IPS-NIHi7 (cell line): ENCODE measurements at regions not wholly inside any gene's neighbourhood (a gene's known extent, or its start where the extent isn't known, plus 50 kb on each side); places are given as distances from the start of the nearest gene placed in this dataset.

Experiments
- DNase-seq: peaks from one replicate; pipeline ENCODE4 v3.0.0; 2012; ENCODE audit warnings: mixed read lengths; ENCODE audit errors: extremely low spot score

DNA sequence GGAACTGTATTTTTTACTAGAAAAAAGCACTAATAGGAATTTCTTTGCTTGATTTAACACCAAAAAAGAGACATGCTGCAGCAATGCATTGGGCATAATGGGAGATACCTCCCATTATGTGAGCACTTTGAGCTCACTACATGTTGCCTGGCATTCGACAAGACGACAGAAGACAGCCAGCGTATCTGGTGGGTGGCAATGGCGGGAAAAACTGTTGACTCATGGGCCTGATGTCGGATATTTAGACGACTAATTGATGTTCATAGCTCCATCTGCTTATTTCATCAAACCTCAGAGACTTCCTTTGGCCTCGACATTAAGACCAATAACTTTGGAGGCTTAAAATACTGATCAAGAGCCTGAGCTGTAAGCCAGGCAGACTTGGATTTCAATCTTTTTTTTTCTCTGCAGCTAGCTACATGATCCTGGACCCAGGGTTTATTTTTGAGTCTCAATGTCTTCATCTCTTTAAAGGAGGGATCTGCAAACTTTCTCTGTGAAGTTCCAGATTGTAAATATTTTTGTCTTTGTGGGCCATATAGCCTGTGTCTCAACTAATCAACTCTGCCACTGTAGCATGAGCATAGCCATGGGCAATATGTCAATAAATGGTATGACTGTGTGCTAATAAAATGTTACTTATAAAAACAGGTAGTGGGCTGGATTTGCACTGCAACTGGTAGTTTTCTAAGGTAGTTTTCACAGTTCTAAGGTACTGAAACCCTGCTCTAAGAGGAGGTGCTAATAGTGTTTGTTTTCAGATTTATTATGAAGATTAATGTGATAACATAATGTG lies 375.1 kb downstream of the METTL15 start:
- DNase-seq: no peak

- no peak for DNase-seq
These were observed 374.5 kb downstream of the METTL15 start for GRCh38 chr11:28482666-28483065.

DNA sequence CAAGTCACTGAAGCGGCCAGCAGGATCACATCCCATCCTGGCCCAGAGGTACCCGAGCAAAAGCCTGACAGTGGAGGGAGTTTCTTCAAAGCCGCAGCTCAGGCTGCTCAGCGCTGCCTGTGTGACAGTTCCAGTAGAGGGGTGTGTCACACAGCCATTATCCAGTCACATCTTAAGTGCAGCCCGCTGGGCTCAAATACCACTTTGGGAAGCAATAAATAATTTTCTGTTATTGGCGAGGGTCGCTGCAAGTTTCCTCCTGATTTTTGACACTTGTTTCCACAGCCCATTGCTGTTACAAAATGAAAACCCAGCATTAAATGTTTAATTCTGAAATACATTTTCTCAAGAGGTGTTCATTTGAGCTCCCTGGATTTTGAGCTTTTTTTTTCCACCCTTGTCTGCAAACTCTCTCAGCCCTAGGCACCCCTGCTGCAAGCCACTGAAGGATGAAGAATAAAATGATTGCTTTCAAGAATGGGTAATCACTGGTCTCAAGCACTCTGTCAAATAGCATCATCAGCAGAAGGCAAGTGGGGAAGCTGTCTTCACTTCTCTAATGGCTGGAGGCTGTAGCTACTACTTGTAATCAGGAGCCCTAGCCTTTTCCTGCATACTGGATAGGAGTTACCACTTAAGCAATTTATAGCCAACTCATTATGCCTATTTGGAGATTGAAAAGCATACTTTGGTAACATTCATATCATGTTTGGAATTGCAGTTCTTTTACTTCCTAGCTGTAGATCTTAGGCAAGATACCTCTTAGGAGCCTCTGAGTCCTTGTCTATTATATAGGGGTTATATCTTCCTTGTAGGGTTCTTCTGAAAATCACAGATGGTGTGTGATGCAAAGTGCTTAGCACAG lies 373.7 kb downstream of the METTL15 start:
- DNase-seq: no peak

GRCh38 chr11:28480406-28480805 lies 372.2 kb downstream of the METTL15 start:
- no peak for DNase-seq

- DNase-seq: no peak
These were observed 368.7 kb downstream of the METTL15 start for GRCh38 chr11:28476864-28477263.

DNA sequence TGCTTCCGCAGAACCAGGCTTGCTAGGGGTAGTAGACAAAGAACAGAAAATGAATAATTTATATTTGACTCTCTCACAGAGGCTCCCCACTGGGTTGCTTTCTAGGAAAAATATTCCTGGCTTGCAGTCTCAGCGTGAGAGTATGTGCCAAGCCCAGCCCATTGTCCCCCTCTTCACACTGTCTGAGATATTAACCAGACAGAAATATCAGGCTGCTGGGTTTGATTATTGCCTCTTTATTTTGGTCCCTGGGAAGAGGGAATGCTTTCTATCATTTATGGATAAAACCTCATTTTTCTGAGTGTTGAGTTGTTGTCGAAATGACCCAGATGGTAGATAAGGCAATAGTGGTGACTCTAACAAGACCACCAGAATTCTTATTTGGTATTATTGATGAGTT lies 367.9 kb downstream of the METTL15 start:
- DNase-seq: no peak

- DNase-seq: no peak
These were observed 364.7 kb downstream of the METTL15 start for GRCh38 chr11:28472904-28473303.

DNA sequence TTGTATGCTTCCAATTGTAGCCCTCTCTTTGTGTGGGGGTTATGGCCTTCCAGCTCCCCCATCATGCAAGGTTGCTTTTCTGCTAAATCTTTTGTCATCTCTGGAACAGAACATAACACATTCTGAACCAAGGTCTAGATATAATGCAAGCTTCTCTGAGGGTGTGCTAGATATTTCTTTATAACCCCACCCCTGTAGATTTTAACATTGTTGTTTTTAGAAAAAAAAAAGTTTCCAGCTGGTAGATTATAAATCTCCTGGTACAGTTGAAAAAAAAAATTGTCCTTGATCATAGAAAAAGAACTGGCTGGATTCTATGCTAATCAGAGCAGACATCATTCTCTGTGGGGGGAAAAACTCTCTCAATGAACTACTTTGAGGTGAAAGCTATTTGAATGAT lies 363.3 kb downstream of the METTL15 start:
- no peak for DNase-seq

DNA sequence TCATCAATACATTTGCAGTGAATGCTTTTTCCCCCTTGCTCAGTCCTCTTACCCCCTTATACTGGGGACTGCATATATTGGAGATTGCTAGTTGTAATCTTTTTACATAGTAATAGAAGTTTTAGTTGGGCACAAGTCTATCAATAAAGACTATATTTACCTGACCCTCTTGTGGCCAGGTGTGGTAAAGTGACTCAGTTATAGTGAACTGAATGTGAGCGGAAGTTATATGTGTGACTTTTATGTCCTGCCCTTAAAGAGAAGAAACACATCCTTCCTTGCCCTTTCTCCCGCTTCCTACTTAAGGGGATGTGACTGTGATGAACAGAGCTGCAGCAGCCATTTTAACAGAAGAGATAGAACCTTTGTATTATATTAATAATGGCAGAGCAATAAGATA lies 362.0 kb downstream of the METTL15 start:
- no peak for DNase-seq

DNA sequence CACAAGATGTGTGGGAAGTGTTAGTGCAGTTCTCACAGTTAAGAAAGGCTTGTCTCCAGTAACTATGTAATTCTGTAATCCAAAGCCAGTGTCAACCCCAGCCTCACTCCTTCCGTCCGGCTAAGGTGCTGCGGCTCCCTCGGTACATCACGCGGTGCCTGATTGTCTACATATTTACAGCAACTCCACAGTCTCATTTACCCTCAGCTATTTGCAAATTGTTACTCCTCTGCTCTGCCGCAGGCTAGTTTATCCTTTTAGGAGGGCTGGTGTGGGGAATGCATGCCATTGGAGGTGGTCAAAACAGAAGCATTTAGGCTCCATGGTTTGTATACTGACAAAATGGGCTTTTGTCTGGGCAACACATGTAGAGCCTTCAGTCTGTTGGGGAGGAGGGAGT lies 358.3 kb downstream of the METTL15 start:
- no peak for DNase-seq

- DNase-seq: no peak
These were observed 356.2 kb downstream of the METTL15 start for GRCh38 chr11:28464252-28464867.

- DNase-seq: no peak
These were observed 355.6 kb downstream of the METTL15 start for GRCh38 chr11:28463826-28464225.

GRCh38 chr11:28461846-28462245 lies 353.7 kb downstream of the METTL15 start:
- no peak for DNase-seq

DNA sequence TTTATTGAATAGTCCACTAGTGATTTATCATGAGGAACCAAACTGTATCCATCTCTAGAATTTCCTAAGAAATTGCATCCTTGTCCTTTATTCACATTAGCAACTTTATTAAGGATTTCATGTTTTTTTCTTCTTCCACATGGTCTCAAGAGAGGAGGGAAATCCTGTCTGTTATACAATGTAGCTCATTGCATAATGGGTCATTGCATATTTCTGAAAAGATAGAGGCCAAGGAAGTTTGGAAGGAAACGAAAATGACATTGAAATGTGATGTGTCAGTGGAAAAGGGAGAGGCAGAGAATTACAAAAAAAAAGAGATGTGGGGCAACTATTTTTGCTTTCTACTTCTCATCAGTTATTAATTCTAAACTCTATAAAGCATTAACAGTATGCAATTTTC lies 353.1 kb downstream of the METTL15 start:
- no peak for DNase-seq

DNA sequence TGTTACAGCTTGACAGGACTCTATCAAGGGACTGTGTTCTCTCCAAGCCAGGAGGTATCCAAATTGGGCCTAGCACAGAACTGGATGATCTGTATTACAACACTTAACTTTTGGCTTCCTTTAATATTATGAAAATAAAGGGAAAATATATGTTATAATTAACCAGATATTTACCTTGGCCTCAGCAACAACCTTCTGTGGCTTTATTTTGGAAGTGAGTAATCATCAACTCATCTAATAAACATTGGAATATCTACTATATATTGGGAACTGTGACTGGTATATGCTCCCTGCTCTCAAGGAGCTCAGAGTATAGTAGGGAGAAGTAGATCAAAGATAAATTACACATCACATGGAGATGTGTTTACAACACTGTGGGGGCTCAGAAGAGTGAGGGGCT lies 352.2 kb downstream of the METTL15 start:
- no peak for DNase-seq

DNA sequence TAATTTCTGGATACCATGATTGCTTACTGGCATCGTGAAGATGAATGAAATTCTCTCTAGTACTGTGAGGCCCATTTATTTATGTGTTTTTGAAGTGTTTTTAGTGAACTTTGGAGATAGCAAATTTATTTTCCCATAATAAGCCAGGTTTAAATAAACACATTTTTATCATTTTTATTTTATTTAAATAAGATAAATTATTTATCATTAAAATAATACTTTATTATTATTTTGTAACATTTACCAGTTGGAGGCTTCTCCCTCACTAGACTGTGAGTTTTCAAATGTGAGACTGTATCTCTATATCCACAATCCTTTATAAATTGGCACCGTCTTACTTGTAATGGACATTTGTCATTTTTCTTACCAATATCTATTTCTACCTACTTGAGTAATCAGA lies 351.7 kb downstream of the METTL15 start:
- no peak for DNase-seq

GRCh38 chr11:28457481-28458065 lies 349.4 kb downstream of the METTL15 start:
- DNase-seq: no peak

GRCh38 chr11:28448186-28448585 lies 340.0 kb downstream of the METTL15 start:
- DNase-seq: no peak

DNA sequence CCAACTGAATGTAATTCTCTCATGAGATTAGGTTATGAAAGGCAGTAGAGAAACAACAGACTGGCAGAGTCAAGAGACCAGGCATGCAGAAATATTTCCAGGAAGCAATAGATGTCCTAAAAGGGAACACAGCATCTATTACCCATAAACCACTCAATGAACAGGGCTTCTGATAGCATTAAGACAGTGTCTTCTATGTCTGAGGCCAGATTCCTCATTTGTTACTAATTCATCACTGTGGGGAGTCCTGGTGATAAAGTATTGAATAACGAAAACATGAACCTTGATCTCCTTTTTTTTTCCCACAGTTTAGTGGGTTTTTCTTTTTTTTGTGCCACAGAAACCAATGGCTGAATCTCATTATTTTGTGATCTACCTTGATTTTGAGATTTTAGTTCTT lies 339.0 kb downstream of the METTL15 start:
- DNase-seq: no peak

GRCh38 chr11:28442131-28442530 lies 333.9 kb downstream of the METTL15 start:
- DNase-seq: no peak

DNA sequence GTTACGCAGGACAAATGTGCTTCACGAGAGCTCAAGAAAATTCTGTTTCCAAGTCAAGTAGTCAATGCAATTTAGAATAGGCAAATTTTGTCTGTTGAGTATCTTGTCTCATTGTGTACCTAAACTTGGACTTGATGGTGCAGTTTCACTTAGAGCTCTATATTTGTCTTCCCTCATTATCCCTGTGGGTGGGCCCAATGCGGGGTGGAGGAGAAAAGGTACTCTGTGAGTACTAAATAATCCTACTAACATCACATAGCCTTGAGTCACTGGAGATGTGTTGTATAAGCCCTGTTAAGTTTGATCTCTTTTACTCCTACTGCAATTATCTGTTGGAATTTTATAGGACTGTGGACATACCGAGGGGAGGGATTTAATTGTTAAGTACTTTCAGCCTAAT lies 331.2 kb downstream of the METTL15 start:
- no peak for DNase-seq

GRCh38 chr11:28420099-28420498 lies 311.9 kb downstream of the METTL15 start:
- DNase-seq: no peak
